A673 (cell line): ENCODE measurements at regions not wholly inside any gene's neighbourhood (a gene's known extent, or its start where the extent isn't known, plus 50 kb on each side); places are given as distances from the start of the nearest gene placed in this dataset.

Source experiments
- BruUV-seq: library from RNA; stranded (reverse); fragments of 400-500 nt; replicated peaks from 2 replicates; lab custom pipeline; 2021; lab: Mats Ljungman, UMichigan
- CTCF ChIA-PET: fragments of 300-600 bp; sonication (Branson Sonifier 250); formaldehyde crosslinking; loops from one replicate; lab custom pipeline; 2022; ENCODE audit warnings: antibody characterized with exemption; lab: Charles Lee
- POLR2A ChIA-PET: fragments of 300-600 bp; sonication (Branson Sonifier 250); formaldehyde crosslinking; loops from one replicate; lab custom pipeline; 2022; ENCODE audit warnings: antibody characterized with exemption; ENCODE audit not compliant: low non-redundant PET; lab: Charles Lee
- DNase-seq: peaks from one replicate; pipeline ENCODE4 v3.0.0-alpha.2; 2015; ENCODE audit warnings: low spot score
- H3K27ac ChIP-seq: fragments of 200-600 bp; sonication (generic); 2 replicates; pipeline ENCODE4 v1.5.1; 2016; ENCODE audit warnings: mixed run types, low read depth, mild to moderate bottlenecking, mixed read lengths, antibody characterized with exemption, low read length; ENCODE audit not compliant: poor library complexity, severe bottlenecking
- H3K27me3 ChIP-seq: fragments of 200-600 bp; sonication (generic); replicated peaks from 2 replicates; pipeline ENCODE4 v1.6.1; 2017; ENCODE audit warnings: mixed run types, low read depth, mild to moderate bottlenecking, mixed read lengths, antibody characterized with exemption, low read length; ENCODE audit not compliant: insufficient read depth, poor library complexity
- H3K36me3 ChIP-seq: fragments of 200-600 bp; sonication (generic); 2 replicates; pipeline ENCODE4 v1.6.1; 2016; ENCODE audit warnings: mixed run types, mild to moderate bottlenecking, mixed read lengths, antibody characterized with exemption, low read length; ENCODE audit not compliant: insufficient read depth, poor library complexity, severe bottlenecking
- H3K4me1 ChIP-seq: fragments of 200-600 bp; sonication (generic); 2 replicates; pipeline ENCODE4 v1.6.1; 2017; ENCODE audit warnings: mixed run types, mild to moderate bottlenecking, mixed read lengths, antibody characterized with exemption, low read length; ENCODE audit not compliant: insufficient read depth, poor library complexity, severe bottlenecking
- H3K4me3 ChIP-seq: fragments of 200-600 bp; sonication (generic); 2 replicates; pipeline ENCODE4 v1.5.1; 2016; ENCODE audit warnings: low read depth, mixed run types, mild to moderate bottlenecking, mixed read lengths, low read length; ENCODE audit not compliant: poor library complexity, severe bottlenecking
- H3K9me3 ChIP-seq: fragments of 200-600 bp; sonication (generic); 2 replicates; pipeline ENCODE4 v1.6.1; 2016; ENCODE audit warnings: mixed run types, low read depth, mild to moderate bottlenecking, mixed read lengths, antibody characterized with exemption, low read length; ENCODE audit not compliant: poor library complexity, severe bottlenecking
- EZH2 ChIP-seq: fragments of 200-600 bp; sonication (generic); IDR thresholded peaks from 2 replicates; pipeline ENCODE4 v1.6.1; 2017; ENCODE audit warnings: borderline replicate concordance, low read depth, mild to moderate bottlenecking, mixed read lengths, antibody characterized with exemption, low read length; ENCODE audit not compliant: poor library complexity, severe bottlenecking
- intact Hi-C: fragments of 100-400 bp; cut with micrococcal nuclease; formaldehyde crosslinking; loops from one replicate; pipeline ENCODE4 v1.10.0; 2022; ENCODE audit not compliant: unreplicated experiment
- TF ChIP-seq, protein P1 (sequence below): fragments of 300-800, 200-600 bp; sonication (generic); conservative IDR thresholded peaks from 2 replicates; pipeline ENCODE4 v1.5.1; 2017; ENCODE audit warnings: low read depth, mild to moderate bottlenecking, antibody characterized with exemption, low read length, moderate library complexity, mixed read lengths

DNA sequence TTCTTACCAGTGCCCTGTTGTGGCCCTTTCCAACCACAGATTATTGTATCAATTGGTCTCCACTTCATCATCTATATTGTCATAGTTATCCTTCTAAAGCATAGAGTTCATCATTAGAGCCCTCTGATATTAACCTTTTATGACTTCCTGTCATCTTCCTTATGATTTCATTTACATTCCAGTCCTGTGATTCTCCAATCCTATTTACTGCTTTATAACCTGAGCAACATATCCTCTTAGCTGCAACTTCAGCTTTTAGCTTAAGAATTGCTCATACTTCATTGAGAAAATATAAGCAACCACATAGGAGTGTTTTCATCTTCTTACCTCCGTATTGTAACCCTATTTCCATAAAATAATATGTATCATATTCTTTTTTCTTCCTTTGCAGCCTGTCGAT, 252.6 kb upstream of the CENPE start:
- BruUV-seq, result no TSS peak
- Histone ChIP-seq H3K27me3 (peaks cover 3% of the 10 kb centered on the region), H3K36me3 (no peaks in the 10 kb centered on the region), H3K27ac (no peak overlapping the region), H3K4me1 (no peaks in the 10 kb centered on the region), H3K9me3 (peaks cover 5% of the 10 kb centered on the region), H3K4me3 (no peak overlapping the region)
- CTCF ChIA-PET, result no interaction called here
- no peak for DNase-seq
- intact Hi-C loops, result no loop called here
- POLR2A ChIA-PET, result no interaction called here
- no peak for TF ChIP-seq EZH2
- TF ChIP-seq, protein P1, sequence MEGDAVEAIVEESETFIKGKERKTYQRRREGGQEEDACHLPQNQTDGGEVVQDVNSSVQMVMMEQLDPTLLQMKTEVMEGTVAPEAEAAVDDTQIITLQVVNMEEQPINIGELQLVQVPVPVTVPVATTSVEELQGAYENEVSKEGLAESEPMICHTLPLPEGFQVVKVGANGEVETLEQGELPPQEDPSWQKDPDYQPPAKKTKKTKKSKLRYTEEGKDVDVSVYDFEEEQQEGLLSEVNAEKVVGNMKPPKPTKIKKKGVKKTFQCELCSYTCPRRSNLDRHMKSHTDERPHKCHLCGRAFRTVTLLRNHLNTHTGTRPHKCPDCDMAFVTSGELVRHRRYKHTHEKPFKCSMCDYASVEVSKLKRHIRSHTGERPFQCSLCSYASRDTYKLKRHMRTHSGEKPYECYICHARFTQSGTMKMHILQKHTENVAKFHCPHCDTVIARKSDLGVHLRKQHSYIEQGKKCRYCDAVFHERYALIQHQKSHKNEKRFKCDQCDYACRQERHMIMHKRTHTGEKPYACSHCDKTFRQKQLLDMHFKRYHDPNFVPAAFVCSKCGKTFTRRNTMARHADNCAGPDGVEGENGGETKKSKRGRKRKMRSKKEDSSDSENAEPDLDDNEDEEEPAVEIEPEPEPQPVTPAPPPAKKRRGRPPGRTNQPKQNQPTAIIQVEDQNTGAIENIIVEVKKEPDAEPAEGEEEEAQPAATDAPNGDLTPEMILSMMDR, result no peak

DNA sequence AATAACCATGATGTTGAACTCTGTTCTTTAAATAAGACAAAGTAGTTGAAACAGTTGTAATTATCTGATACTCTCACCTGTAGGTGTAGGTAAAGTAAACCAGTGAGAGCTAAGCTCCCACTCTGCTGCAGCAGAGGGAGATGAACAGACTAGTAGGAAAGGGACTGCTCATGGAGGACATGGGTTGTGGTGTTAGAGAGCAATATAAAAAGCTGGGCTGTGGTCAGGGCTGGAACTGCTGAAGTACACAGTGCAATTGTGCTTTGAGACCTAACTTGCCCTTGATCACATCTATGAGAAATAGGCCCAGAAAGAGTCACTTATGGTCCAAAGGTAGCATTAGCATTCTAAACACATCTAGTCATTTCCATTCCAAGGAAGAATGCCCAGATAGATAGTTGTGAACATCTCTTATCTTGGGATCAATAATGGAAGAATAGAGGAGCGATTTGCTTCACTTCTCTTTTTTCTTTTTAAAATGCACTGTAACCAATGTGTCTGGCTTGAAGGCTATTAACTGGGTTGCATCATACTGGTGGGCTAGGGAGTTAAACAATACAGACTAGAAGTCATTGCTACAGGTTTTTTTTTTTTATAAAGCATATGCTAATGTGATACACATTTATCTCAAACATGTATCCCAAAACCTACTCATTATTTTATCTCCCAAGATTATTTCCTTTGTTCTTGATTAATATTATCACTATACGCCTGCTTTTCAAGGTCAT, 251.3 kb upstream of the CENPE start:
- POLR2A ChIA-PET, result no interaction called here
- no peak for DNase-seq
- CTCF ChIA-PET, result no interaction called here
- H3K27me3 ChIP-seq, result peaks cover 3% of the 10 kb centered on the region
- no peak overlapping the region for H3K27ac ChIP-seq
- TF ChIP-seq EZH2, result no peak
- TF ChIP-seq, protein P1, result no peak
- H3K36me3 ChIP-seq, result no peaks in the 10 kb centered on the region
- no peak overlapping the region for H3K4me3 ChIP-seq
- H3K9me3 ChIP-seq, result no peaks in the 10 kb centered on the region
- no peaks in the 10 kb centered on the region for H3K4me1 ChIP-seq
- no TSS peak for BruUV-seq
- intact Hi-C loops, result no loop called here

DNA sequence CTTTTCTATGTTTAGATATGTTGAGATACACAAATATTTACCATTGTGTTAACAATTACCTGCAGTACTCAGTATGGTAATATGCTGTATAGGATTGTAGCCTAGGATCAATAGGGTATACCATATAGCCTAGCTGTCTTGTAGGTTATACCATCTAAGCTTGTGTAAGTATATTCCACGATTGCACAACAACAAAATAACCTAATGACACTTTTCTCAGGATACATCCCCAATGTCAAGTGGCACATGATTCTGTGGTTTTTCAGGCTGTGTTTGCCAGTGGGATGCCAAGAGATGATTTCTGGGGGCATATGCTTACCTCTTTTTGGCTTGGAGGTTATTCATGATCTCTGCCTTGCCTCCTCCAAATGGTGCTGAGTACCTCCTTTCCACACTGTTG, 247.2 kb upstream of the CENPE start:
- no peak for DNase-seq
- Histone ChIP-seq H3K4me1 (no peaks in the 10 kb centered on the region), H3K4me3 (no peak overlapping the region), H3K27me3 (peaks cover 14% of the 10 kb centered on the region), H3K9me3 (no peaks in the 10 kb centered on the region), H3K27ac (no peak overlapping the region), H3K36me3 (no peaks in the 10 kb centered on the region)
- no TSS peak for BruUV-seq
- TF ChIP-seq, protein P1, result no peak
- TF ChIP-seq EZH2, result no peak
- intact Hi-C loops, result no loop called here
- ChIA-PET CTCF (no interaction called here), POLR2A (interaction anchor here (0.6 kb wide), 1 partner anchor 18 kb away, joined by 5 read pairs; no protein-coding TSS in a partner anchor)
